AG04450 (cell line): ENCODE measurements at regions not wholly inside any gene's neighbourhood (a gene's known extent, or its start where the extent isn't known, plus 50 kb on each side); places are given as distances from the start of the nearest gene placed in this dataset.

Source experiments
- CTCF ChIA-PET: fragments of 300-600, 350-600 bp; formaldehyde crosslinking; extraction: SDS; loops from one replicate; lab custom pipeline; 2022; ENCODE audit warnings: antibody characterized with exemption, inconsistent platforms; lab: Charles Lee
- POLR2A ChIA-PET: fragments of 350-600 bp; formaldehyde crosslinking; extraction: SDS; loops from one replicate; lab custom pipeline; 2021; ENCODE audit warnings: antibody characterized with exemption, inconsistent platforms; lab: Yijun Ruan, JAX
- DNase-seq: peaks from one replicate; pipeline ENCODE4 v3.0.0-alpha.2; 2011; ENCODE audit warnings: low read depth, low spot score
- H3K27ac ChIP-seq: one replicate; pipeline ENCODE4 v1.5.1; 2012; ENCODE audit warnings: low read depth, low read length, control low read depth
- H3K27me3 ChIP-seq: one replicate; pipeline ENCODE4 v1.6.0; 2012; ENCODE audit warnings: low read length; ENCODE audit not compliant: control insufficient read depth, insufficient read depth
- H3K4me3 ChIP-seq: 2 replicates; pipeline ENCODE4 v1.5.1; 2011; ENCODE audit warnings: mild to moderate bottlenecking, low read depth, low read length, control low read depth
- H3K9me3 ChIP-seq: 2 replicates; pipeline ENCODE4 v1.5.1; 2012; ENCODE audit warnings: low read length; ENCODE audit not compliant: control insufficient read depth, insufficient read depth
- TF ChIP-seq, protein P1 (sequence below): IDR thresholded peaks from 2 replicates; pipeline ENCODE4 v1.5.1; 2011; ENCODE audit warnings: low read depth, low read length, control low read depth, inconsistent platforms

DNA sequence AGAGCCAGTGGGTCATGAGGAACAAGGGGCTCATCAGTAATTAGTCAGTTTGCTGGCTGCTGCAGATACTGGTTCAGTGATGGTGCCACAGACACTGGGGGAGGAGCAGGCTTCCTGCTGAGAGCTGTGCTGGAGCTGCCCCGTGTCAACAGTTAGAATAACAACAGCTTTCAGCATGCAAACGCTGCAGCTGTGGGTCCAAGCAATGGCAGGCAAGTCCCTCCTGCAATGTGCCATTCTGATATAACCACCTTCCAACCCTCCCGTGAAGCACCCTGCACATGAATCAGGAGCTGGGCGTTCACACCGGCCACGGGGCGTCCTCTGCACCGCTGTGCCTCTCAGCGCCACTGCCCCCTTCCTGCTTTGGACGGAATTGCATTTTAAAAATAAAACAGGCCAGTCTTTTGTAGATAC is 258.4 kb upstream of the SFSWAP start:
- H3K9me3 ChIP-seq: peaks cover 48% of the 10 kb centered on the region
- H3K27me3 ChIP-seq: no peaks in the 10 kb centered on the region
- TF ChIP-seq, protein P1, sequence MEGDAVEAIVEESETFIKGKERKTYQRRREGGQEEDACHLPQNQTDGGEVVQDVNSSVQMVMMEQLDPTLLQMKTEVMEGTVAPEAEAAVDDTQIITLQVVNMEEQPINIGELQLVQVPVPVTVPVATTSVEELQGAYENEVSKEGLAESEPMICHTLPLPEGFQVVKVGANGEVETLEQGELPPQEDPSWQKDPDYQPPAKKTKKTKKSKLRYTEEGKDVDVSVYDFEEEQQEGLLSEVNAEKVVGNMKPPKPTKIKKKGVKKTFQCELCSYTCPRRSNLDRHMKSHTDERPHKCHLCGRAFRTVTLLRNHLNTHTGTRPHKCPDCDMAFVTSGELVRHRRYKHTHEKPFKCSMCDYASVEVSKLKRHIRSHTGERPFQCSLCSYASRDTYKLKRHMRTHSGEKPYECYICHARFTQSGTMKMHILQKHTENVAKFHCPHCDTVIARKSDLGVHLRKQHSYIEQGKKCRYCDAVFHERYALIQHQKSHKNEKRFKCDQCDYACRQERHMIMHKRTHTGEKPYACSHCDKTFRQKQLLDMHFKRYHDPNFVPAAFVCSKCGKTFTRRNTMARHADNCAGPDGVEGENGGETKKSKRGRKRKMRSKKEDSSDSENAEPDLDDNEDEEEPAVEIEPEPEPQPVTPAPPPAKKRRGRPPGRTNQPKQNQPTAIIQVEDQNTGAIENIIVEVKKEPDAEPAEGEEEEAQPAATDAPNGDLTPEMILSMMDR: 0 out of 2 replicates have a peak, but pooled peaks have one; percentile 2
- ChIA-PET POLR2A (no interaction called here), CTCF (no interaction called here)
- DNase-seq: no peak
- H3K4me3 ChIP-seq: no peak overlapping the region
- no peak overlapping the region for H3K27ac ChIP-seq

DNA sequence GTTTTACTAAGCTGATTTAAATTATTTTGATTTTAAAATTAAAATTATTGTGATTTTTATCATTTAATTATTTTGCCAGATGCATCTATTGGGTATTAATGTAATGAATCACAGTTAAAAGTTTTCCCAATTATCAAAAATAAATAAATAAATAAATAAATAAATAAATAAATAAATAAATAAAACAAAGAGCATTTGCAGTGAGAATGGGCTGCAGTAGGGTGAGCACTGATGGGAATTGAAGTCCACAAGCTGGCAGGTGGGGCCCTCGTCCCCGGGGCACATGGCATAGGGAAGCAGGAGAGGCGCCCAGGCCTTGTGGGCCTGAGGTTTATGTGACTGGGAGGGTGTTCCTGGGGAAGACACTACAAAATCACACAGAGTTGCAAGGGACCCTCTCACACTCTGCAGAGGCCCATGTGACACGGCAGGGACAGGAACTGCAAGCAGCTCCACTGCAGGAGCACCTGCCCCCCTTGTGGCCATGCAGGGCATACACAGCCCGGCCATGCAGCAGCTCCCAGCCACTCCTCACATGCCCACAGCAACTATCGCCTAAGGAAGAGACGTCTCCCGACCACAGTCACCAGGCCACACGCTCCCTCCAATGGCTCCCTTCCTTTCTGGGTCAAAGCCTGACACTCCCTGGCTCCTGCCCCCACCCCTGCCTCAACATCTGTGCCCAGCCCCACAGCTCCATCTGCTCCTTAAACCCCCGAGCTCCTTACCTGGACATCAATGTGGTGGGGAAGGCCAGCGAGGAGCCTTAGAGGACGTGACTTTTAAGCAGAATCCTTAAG is 256.3 kb upstream of the SFSWAP start:
- H3K4me3 ChIP-seq: no peak overlapping the region
- no peak for DNase-seq
- no peak overlapping the region for H3K27ac ChIP-seq
- H3K27me3 ChIP-seq: no peaks in the 10 kb centered on the region
- H3K9me3 ChIP-seq: peaks cover 56% of the 10 kb centered on the region
- ChIA-PET CTCF (no interaction called here), POLR2A (no interaction called here)
- TF ChIP-seq, protein P1: no peak

- no peak for DNase-seq
- peaks cover 60% of the 10 kb centered on the region for H3K9me3 ChIP-seq
- CTCF ChIA-PET: no interaction called here
- no peak overlapping the region for H3K27ac ChIP-seq
- POLR2A ChIA-PET: no interaction called here
- TF ChIP-seq, protein P1: no peak
- H3K4me3 ChIP-seq: no peak overlapping the region
- no peaks in the 10 kb centered on the region for H3K27me3 ChIP-seq
Observed at GRCh38 chr12:131455218-131455506, 255.7 kb upstream of the SFSWAP start.

- ChIA-PET CTCF (no interaction called here), POLR2A (no interaction called here)
- Histone ChIP-seq H3K4me3 (no peak overlapping the region), H3K27me3 (no peaks in the 10 kb centered on the region), H3K27ac (no peak overlapping the region), H3K9me3 (peaks cover 60% of the 10 kb centered on the region)
- no peak for DNase-seq
- TF ChIP-seq, protein P1: no peak
Observed at GRCh38 chr12:131455581-131456110, 255.2 kb upstream of the SFSWAP start.

GRCh38 chr12:131456301-131457027 is 254.4 kb upstream of the SFSWAP start:
- DNase-seq: no peak
- TF ChIP-seq, protein P1: no peak
- Histone ChIP-seq H3K4me3 (no peak overlapping the region), H3K27ac (no peak overlapping the region), H3K9me3 (peaks cover 65% of the 10 kb centered on the region), H3K27me3 (no peaks in the 10 kb centered on the region)
- CTCF ChIA-PET: no interaction called here
- POLR2A ChIA-PET: no interaction called here
